Right lobe of liver (tissue), 6 donors: ENCODE measurements at regions not wholly inside any gene's neighbourhood (a gene's known extent, or its start where the extent isn't known, plus 50 kb on each side); places are given as distances from the start of the nearest gene placed in this dataset.
A peak's percentile ranks its signal among the peaks of the same experiment; 100 is the strongest.

Experiments used
- ATAC-seq, 4 donors: fragments of 200-7000 bp; cut with Tn5 transposase; one replicate each; pipeline ENCODE4 v1.9.1; 2020; ENCODE audit warnings: mild to moderate bottlenecking in 4 of 4, moderate library complexity in 4 of 4
- DNase-seq, 3 donors: peaks; one replicate each; pipeline ENCODE4 v3.0.0-alpha.2; 2020
- H3K27ac ChIP-seq, 3 donors: fragments of 200-600 bp; one replicate each; pipeline ENCODE4 v1.8.0; 2022
- H3K27me3 ChIP-seq, 2 donors: fragments of 200-600 bp; one replicate each; pipeline ENCODE4 v1.8.0; 2022
- H3K36me3 ChIP-seq, 4 donors: fragments of 200-600 bp; sonication (generic) in 1 of 4; one replicate each; pipeline versions ENCODE4 v1.5.1 to v1.8.0; 2017 to 2022; ENCODE audit warnings: control low read depth in 1 of 4
- H3K4me1 ChIP-seq, 4 donors: fragments of 200-600 bp; sonication (generic) in 1 of 4; one replicate each; pipeline versions ENCODE4 v1.5.1 to v1.8.0; 2017 to 2022; ENCODE audit warnings: control low read depth in 1 of 4
- H3K4me3 ChIP-seq, 3 donors: fragments of 200-600 bp; one replicate each; pipeline ENCODE4 v1.8.0; 2022
- H3K9me3 ChIP-seq, 4 donors: fragments of 200-600 bp; sonication (generic) in 1 of 4; one replicate each; pipeline versions ENCODE4 v1.5.1 to v1.8.0; 2017 to 2022; ENCODE audit warnings: control low read depth in 1 of 4
- CTCF ChIP-seq, 4 donors: fragments of 200-600 bp in 3 of 4; fragments of 450-650 bp in 1 of 4; IDR thresholded peaks; one replicate each; pipeline versions ENCODE4 v1.5.1 to v1.8.0; 2016 to 2022; ENCODE audit warnings: antibody characterized with exemption in 4 of 4, mild to moderate bottlenecking in 2 of 4
- POLR2A ChIP-seq: fragments of 450-650 bp; IDR thresholded peaks from one replicate; pipeline ENCODE4 v1.6.1; 2017; ENCODE audit warnings: antibody characterized with exemption, mild to moderate bottlenecking
- WGBS: methylation state at CpG from one replicate; pipeline ENCODE4 v1.1.6; 2018; ENCODE audit warnings: low coverage, low lambda C conversion rate; ENCODE audit not compliant: insufficient coverage; ENCODE audit errors: missing lambda C conversion rate; 5-methylcytosine and 5-hydroxymethylcytosine counted together
- intact Hi-C, 2 donors: fragments of 100-400 bp; cut with DNase I; formaldehyde crosslinking; loops; one replicate each; pipeline versions ENCODE4 v1.11.2 to v1.14.1; 2022
- donor health status: DM: no; HTN: yes; CAD: no.
- donor health status: DM: no; HTN: no; CAD: no.
- donor health status: DM: no; HTN: no; CAD: no.
- donor health status: DM: no; HTN: yes; CAD: no.
- donor health status: DM: no; HTN: yes; CAD: no.

- Histone ChIP-seq H3K4me1 (no peaks in the 10 kb centered on the region), H3K36me3 (no peaks in the 10 kb centered on the region), H3K4me3 (no peak overlapping the region), H3K9me3 (no peaks in the 10 kb centered on the region), H3K27ac (no peak overlapping the region), H3K27me3 (no peaks in the 10 kb centered on the region)
- DNase-seq (no peak), ATAC-seq (no peak)
- 61% methylated on average over 3 of the region's 4 CpGs for WGBS
- intact Hi-C loops: no loop called here
- no peak for TF ChIP-seq POLR2A
Measured at GRCh38 chr12:107501681-107502080, 183.9 kb upstream of the PWP1 start.

- intact Hi-C loops: no loop called here
- Histone ChIP-seq H3K27me3 (no peaks in the 10 kb centered on the region), H3K27ac (no peak overlapping the region), H3K9me3 (no peaks in the 10 kb centered on the region), H3K4me3 (no peak overlapping the region), H3K4me1 (no peaks in the 10 kb centered on the region), H3K36me3 (no peaks in the 10 kb centered on the region)
- TF ChIP-seq CTCF (IDR thresholded peaks at IDR 0.05) (no peak), POLR2A (no peak)
- 73% methylated on average over 7 of the region's 9 CpGs for WGBS
- no peak for DNase-seq
- peak in 1 of 4 donors; percentile 36 for ATAC-seq
Measured at GRCh38 chr12:107503129-107503855, 182.3 kb upstream of the PWP1 start.

- intact Hi-C loops: no loop called here
- ATAC-seq (no peak), DNase-seq (no peak)
- TF ChIP-seq CTCF (IDR thresholded peaks at IDR 0.05) (no peak), POLR2A (no peak)
- 73% methylated on average over 7 of the region's 7 CpGs for WGBS
- no peaks in the 10 kb centered on the region for H3K36me3 ChIP-seq
- H3K4me1 ChIP-seq: no peaks in the 10 kb centered on the region
- no peaks in the 10 kb centered on the region for H3K9me3 ChIP-seq
- H3K27me3 ChIP-seq: no peaks in the 10 kb centered on the region
- no peak overlapping the region for H3K27ac ChIP-seq
- no peak overlapping the region for H3K4me3 ChIP-seq
Measured at GRCh38 chr12:107503887-107504885, 181.4 kb upstream of the PWP1 start.

- DNase-seq (no peak), ATAC-seq (no peak)
- Histone ChIP-seq H3K4me1 (peaks cover 0 to 4% (median 0%) of the 10 kb centered on the region in 4 donors), H3K27ac (no peak overlapping the region), H3K4me3 (no peak overlapping the region), H3K36me3 (no peaks in the 10 kb centered on the region), H3K9me3 (no peaks in the 10 kb centered on the region), H3K27me3 (no peaks in the 10 kb centered on the region)
- 60% methylated on average over 1 of the region's 4 CpGs for WGBS
- intact Hi-C loops: no loop called here
- TF ChIP-seq CTCF (IDR thresholded peaks at IDR 0.05) (no peak), POLR2A (no peak)
Measured at GRCh38 chr12:107509421-107509820, 176.2 kb upstream of the PWP1 start.

- Histone ChIP-seq H3K4me1 (peaks cover 0 to 9% (median 3%) of the 10 kb centered on the region in 4 donors), H3K9me3 (no peaks in the 10 kb centered on the region), H3K4me3 (no peak overlapping the region), H3K36me3 (no peaks in the 10 kb centered on the region), H3K27me3 (no peaks in the 10 kb centered on the region), H3K27ac (no peak overlapping the region)
- DNase-seq: no peak
- intact Hi-C loops: no loop called here
- TF ChIP-seq POLR2A (no peak), CTCF (IDR thresholded peaks at IDR 0.05) (no peak)
- WGBS: 72% methylated on average over 2 of the region's 2 CpGs
- ATAC-seq: no peak
Measured at GRCh38 chr12:107510211-107510610, 175.4 kb upstream of the PWP1 start.
